GM12878 (cell line): ENCODE measurements at regions not wholly inside any gene's neighbourhood (a gene's known extent, or its start where the extent isn't known, plus 50 kb on each side); places are given as distances from the start of the nearest gene placed in this dataset.

Experiments
- ATAC-seq: fragments of 200-7000 bp; cut with Tn5 transposase; 3 replicates; pipeline ENCODE4 v1.9.1; 2020; ENCODE audit warnings: mild to moderate bottlenecking, moderate library complexity
- BruUV-seq: library from RNA; stranded (reverse); fragments of 400-500 nt; replicated peaks from 2 replicates; lab custom pipeline; 2021; lab: Mats Ljungman, UMichigan
- CTCF ChIA-PET: fragments of 300-600 bp; sonication (Branson Sonifier 250); formaldehyde crosslinking; extraction: SDS; loops from one replicate; lab custom pipeline; 2021; ENCODE audit warnings: inconsistent platforms; lab: Yijun Ruan, JAX
- POLR2A ChIA-PET: fragments of 350-600 bp; formaldehyde crosslinking; extraction: SDS; loops from one replicate; lab custom pipeline; 2021; ENCODE audit warnings: inconsistent platforms; lab: Charles Lee
- RAD21 ChIA-PET: fragments of 300-600 bp; sonication (Branson Sonifier 250); formaldehyde crosslinking; loops from one replicate; lab custom pipeline; 2023; ENCODE audit warnings: antibody characterized with exemption; ENCODE audit not compliant: unreplicated experiment; lab: Charles Lee
- SMC1A ChIA-PET: fragments of 300-600 bp; sonication (Branson Sonifier 250); formaldehyde crosslinking; loops from one replicate; lab custom pipeline; 2023; ENCODE audit not compliant: unreplicated experiment, uncharacterized antibody; lab: Charles Lee
- DNase-seq: peaks from one replicate; pipeline ENCODE4 v3.0.0-alpha.2; 2011; ENCODE audit warnings: low read depth, low spot score
- FAIRE-seq: peaks from 3 replicates; lab custom pipeline; 2011; peaks lifted over from hg19 to GRCh38; lab: Jason Lieb, UNC
- H2AFZ ChIP-seq: 2 replicates; pipeline ENCODE4 v1.6.0; 2011; ENCODE audit warnings: low read depth, low read length, control low read depth; ENCODE audit not compliant: control insufficient read depth
- H3K27ac ChIP-seq: 2 replicates; pipeline ENCODE4 v1.5.1; 2011; ENCODE audit warnings: control low read depth; ENCODE audit not compliant: control insufficient read depth, insufficient read depth
- H3K27me3 ChIP-seq, 2 experiments: replicated peaks in 1 of 2; 2 replicates each; pipeline versions ENCODE4 v1.6.0 to v1.6.1; 2011; ENCODE audit warnings: low read length in 1 of 2; ENCODE audit not compliant: control insufficient read depth in 2 of 2, insufficient read depth in 2 of 2
- H3K36me3 ChIP-seq, 2 experiments: 2 replicates each; pipeline ENCODE4 v1.5.1; 2011; ENCODE audit warnings: low read length in 1 of 2; ENCODE audit not compliant: control insufficient read depth in 2 of 2, insufficient read depth in 2 of 2
- H3K4me1 ChIP-seq: 2 replicates; pipeline ENCODE4 v1.6.1; 2011; ENCODE audit warnings: mild to moderate bottlenecking, low read length, moderate library complexity, mixed read lengths; ENCODE audit not compliant: control insufficient read depth, insufficient read depth
- H3K4me2 ChIP-seq: 2 replicates; pipeline ENCODE4 v1.6.0; 2011; ENCODE audit warnings: control low read depth; ENCODE audit not compliant: control insufficient read depth, insufficient read depth
- H3K4me3 ChIP-seq: fragments of 200-600 bp; sonication (generic); 2 replicates; pipeline ENCODE4 v1.5.1; 2016
- H3K79me2 ChIP-seq: 2 replicates; pipeline ENCODE4 v1.6.0; 2011; ENCODE audit warnings: low read length; ENCODE audit not compliant: control insufficient read depth, insufficient read depth
- H3K9ac ChIP-seq: 2 replicates; pipeline ENCODE4 v1.8.0; 2011; ENCODE audit warnings: low read length, control low read depth, mixed read lengths; ENCODE audit not compliant: control insufficient read depth, insufficient read depth
- H3K9me3 ChIP-seq: replicated peaks from 3 replicates; pipeline ENCODE4 v1.5.1; 2011; ENCODE audit warnings: mild to moderate bottlenecking, low read length; ENCODE audit not compliant: control insufficient read depth, insufficient read depth
- H4K20me1 ChIP-seq: 2 replicates; pipeline ENCODE4 v1.6.0; 2011; ENCODE audit not compliant: control insufficient read depth, insufficient read depth
- E4F1 ChIP-seq: fragments of 450-650 bp; IDR thresholded peaks from 2 replicates; pipeline ENCODE4 v1.6.1; 2018; ENCODE audit warnings: borderline replicate concordance, mild to moderate bottlenecking; ENCODE audit not compliant: partially characterized antibody
- ESRRA ChIP-seq: IDR thresholded peaks from 2 replicates; pipeline ENCODE4 v1.6.1; 2012; ENCODE audit warnings: mild to moderate bottlenecking, low read length, improper control_type of control experiment
- HDAC6 ChIP-seq: fragments of 200-600 bp; sonication (generic); IDR thresholded peaks from one replicate; pipeline ENCODE4 v1.8.0; 2017; ENCODE audit warnings: antibody characterized with exemption; ENCODE audit not compliant: unreplicated experiment
- HSF1 ChIP-seq: fragments of 150-350 bp; IDR thresholded peaks from 2 replicates; pipeline ENCODE4 v1.6.1; 2014; ENCODE audit warnings: mild to moderate bottlenecking, low read depth, low read length
- JUND ChIP-seq: IDR thresholded peaks from 2 replicates; pipeline ENCODE4 v1.6.1; 2012; ENCODE audit warnings: low read depth, mild to moderate bottlenecking, low read length, improper control_type of control experiment, moderate library complexity
- POLR2AphosphoS5 ChIP-seq: IDR thresholded peaks from 2 replicates; pipeline ENCODE4 v1.6.1; 2011; ENCODE audit warnings: mild to moderate bottlenecking, low read length, inconsistent platforms
- RBBP5 ChIP-seq: fragments of 200-600 bp; sonication (generic); conservative IDR thresholded peaks from 2 replicates; pipeline ENCODE4 v1.6.1; 2016
- REST ChIP-seq: IDR thresholded peaks from 2 replicates; pipeline ENCODE4 v1.6.1; 2012; ENCODE audit warnings: mild to moderate bottlenecking, low read depth, low read length
- SPI1 ChIP-seq: IDR thresholded peaks from 2 replicates; pipeline ENCODE4 v1.6.1; 2011; ENCODE audit warnings: low read depth, mild to moderate bottlenecking, low read length, moderate library complexity, borderline replicate concordance; ENCODE audit not compliant: insufficient read depth
- TBL1XR1 ChIP-seq: IDR thresholded peaks from 2 replicates; pipeline ENCODE4 v1.6.1; 2012; ENCODE audit warnings: low read depth, low read length, improper control_type of control experiment
- WGBS: methylation state at CpG from one replicate; pipeline ENCODE4 v1.1.6; 2016; ENCODE audit warnings: low lambda C conversion rate; ENCODE audit not compliant: insufficient replicate concordance, insufficient coverage; ENCODE audit errors: missing lambda C conversion rate; 5-methylcytosine and 5-hydroxymethylcytosine counted together
- in situ Hi-C: fragments of 300-500 bp; cut with MboI; formaldehyde crosslinking; loops from 9 replicates; pipeline ENCODE4 v1.14.3; 2018; ENCODE audit warnings: mixed read lengths
- intact Hi-C: fragments of 100-400 bp; cut with micrococcal nuclease; formaldehyde crosslinking; loops from one replicate; pipeline ENCODE4 v1.14.2; 2022; ENCODE audit not compliant: unreplicated experiment
- TF ChIP-seq, protein P1 (sequence below): fragments of 450-650 bp; IDR thresholded peaks from 2 replicates; pipeline ENCODE4 v1.6.1; 2017; ENCODE audit warnings: low read depth, mild to moderate bottlenecking, moderate library complexity

DNA sequence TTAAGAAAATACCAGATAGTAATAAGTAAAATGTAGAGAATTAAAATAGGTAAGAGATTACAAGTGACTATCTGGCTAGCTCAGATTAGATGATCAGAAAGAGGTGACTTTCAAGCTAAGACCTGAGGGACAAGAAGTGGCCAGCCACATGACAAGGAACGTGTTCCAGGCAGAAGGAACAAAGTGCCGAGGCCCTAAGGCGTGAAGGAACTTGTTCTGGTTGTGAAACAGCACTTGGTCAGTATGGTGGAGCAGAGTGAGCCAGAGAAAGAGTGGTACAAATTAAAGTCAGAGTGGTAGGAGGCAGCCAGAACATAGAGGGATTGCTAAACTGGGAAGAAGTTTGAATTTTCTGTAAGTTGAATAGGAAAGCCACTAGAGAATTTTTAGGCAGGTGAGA is 73.6 kb downstream of the ADRB2 start (continued):
- TF ChIP-seq HSF1 (no peak), HDAC6 (no peak), TBL1XR1 (no peak), ESRRA (no peak)

- BruUV-seq, result no TSS peak
- no peak for TF ChIP-seq E4F1
- TF ChIP-seq RBBP5, result no peak
- no peak for TF ChIP-seq SPI1
- TF ChIP-seq HDAC6, result no peak
- TF ChIP-seq, protein P1, sequence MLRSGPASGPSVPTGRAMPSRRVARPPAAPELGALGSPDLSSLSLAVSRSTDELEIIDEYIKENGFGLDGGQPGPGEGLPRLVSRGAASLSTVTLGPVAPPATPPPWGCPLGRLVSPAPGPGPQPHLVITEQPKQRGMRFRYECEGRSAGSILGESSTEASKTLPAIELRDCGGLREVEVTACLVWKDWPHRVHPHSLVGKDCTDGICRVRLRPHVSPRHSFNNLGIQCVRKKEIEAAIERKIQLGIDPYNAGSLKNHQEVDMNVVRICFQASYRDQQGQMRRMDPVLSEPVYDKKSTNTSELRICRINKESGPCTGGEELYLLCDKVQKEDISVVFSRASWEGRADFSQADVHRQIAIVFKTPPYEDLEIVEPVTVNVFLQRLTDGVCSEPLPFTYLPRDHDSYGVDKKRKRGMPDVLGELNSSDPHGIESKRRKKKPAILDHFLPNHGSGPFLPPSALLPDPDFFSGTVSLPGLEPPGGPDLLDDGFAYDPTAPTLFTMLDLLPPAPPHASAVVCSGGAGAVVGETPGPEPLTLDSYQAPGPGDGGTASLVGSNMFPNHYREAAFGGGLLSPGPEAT, result no peak
- no peak for TF ChIP-seq REST
- no peak for TF ChIP-seq JUND
- no peak for TF ChIP-seq POLR2AphosphoS5
Measured at GRCh38 chr5:148902478-148902877, 76.1 kb downstream of the ADRB2 start.

More at GRCh38 chr5:148902478-148902877, 76.1 kb downstream of the ADRB2 start:
- H4K20me1 ChIP-seq, result no peaks in the 10 kb centered on the region
- H3K4me3 ChIP-seq, result no peak overlapping the region
- CTCF ChIA-PET, result interaction anchor here (1.4 kb wide), 1 partner anchor 9 kb away, joined by 3 read pairs; no protein-coding TSS in a partner anchor
- H3K4me2 ChIP-seq, result no peak overlapping the region
- H3K9me3 ChIP-seq, result no peaks in the 10 kb centered on the region
- no peak for FAIRE-seq
- no peak overlapping the region for H3K27ac ChIP-seq
- H3K9ac ChIP-seq, result no peak overlapping the region
- in situ Hi-C loops (no loop called here), intact Hi-C loops (no loop called here)
- POLR2A ChIA-PET, result no interaction called here
- SMC1A ChIA-PET, result interaction anchor here (1.2 kb wide), 1 partner anchor 12 kb away, joined by 3 read pairs; no protein-coding TSS in a partner anchor
- H3K4me1 ChIP-seq, result no peaks in the 10 kb centered on the region
- H3K27me3 ChIP-seq, result no peaks in the 10 kb centered on the region
- H3K36me3 ChIP-seq, result no peaks in the 10 kb centered on the region
- H3K79me2 ChIP-seq, result no peaks in the 10 kb centered on the region
- no peak for DNase-seq
- H2AFZ ChIP-seq, result no peak overlapping the region
- no peak for ATAC-seq
- RAD21 ChIA-PET, result no interaction called here
- 10% methylated on average over 2 of the region's 2 CpGs for WGBS
